Left ventricle myocardium inferior (tissue), 1 donor: ENCODE measurements at regions not wholly inside any gene's neighbourhood (a gene's known extent, or its start where the extent isn't known, plus 50 kb on each side); places are given as distances from the start of the nearest gene placed in this dataset.
"Not testable (repeated sequence)": the region's sequence is repeated elsewhere in the genome, so short reads cannot be mapped to it uniquely, and the experiment has no call there.

Source experiments
- DNase-seq: peaks from one replicate; pipeline ENCODE4 v3.0.0-alpha.2; 2020
- H3K27ac ChIP-seq: fragments of 200-600 bp; replicated peaks from 2 replicates; pipeline ENCODE4 v1.8.0; 2021
- H3K27me3 ChIP-seq: fragments of 200-600 bp; 2 replicates; pipeline ENCODE4 v1.8.0; 2021; ENCODE audit warnings: low read depth
- H3K36me3 ChIP-seq: fragments of 200-600 bp; 2 replicates; pipeline ENCODE4 v1.8.0; 2021
- H3K4me1 ChIP-seq: fragments of 200-600 bp; 2 replicates; pipeline ENCODE4 v1.8.0; 2021
- H3K4me3 ChIP-seq: fragments of 200-600 bp; 2 replicates; pipeline ENCODE4 v1.8.0; 2021; ENCODE audit warnings: mild to moderate bottlenecking, moderate library complexity
- H3K9me3 ChIP-seq: fragments of 200-600 bp; replicated peaks from 2 replicates; pipeline ENCODE4 v1.8.0; 2021
- CTCF ChIP-seq: fragments of 200-600 bp; IDR thresholded peaks from 2 replicates; pipeline ENCODE4 v1.8.0; 2021; ENCODE audit warnings: antibody characterized with exemption, mild to moderate bottlenecking, borderline replicate concordance
- intact Hi-C: fragments of 100-400 bp; cut with micrococcal nuclease; formaldehyde crosslinking; loops from one replicate; pipeline ENCODE4 v1.11.0; 2022
- donor health status: DM: no; HTN: yes; CAD: no; lungs with severe emphysema.

- H3K4me3 ChIP-seq: no peak overlapping the region
- H3K27ac ChIP-seq: no peak overlapping the region
- TF ChIP-seq CTCF: no peak
- no peaks in the 10 kb centered on the region for H3K9me3 ChIP-seq
- H3K36me3 ChIP-seq: no peaks in the 10 kb centered on the region
- intact Hi-C loops: no loop called here
- DNase-seq: no peak
- H3K4me1 ChIP-seq: no peaks in the 10 kb centered on the region
- no peaks in the 10 kb centered on the region for H3K27me3 ChIP-seq
Measured at GRCh38 chr3:146701246-146701645, 96.1 kb upstream of the PLSCR5 start.

- H3K4me1 ChIP-seq, DNase-seq, H3K27me3 ChIP-seq, H3K27ac ChIP-seq, H3K9me3 ChIP-seq, H3K36me3 ChIP-seq, H3K4me3 ChIP-seq, intact Hi-C loops: not testable (repeated sequence)
Measured at GRCh38 chr3:146700025-146700424, 94.9 kb upstream of the PLSCR5 start.

GRCh38 chr3:146692254-146692653 is 87.1 kb upstream of the PLSCR5 start:
- TF ChIP-seq CTCF: no peak

GRCh38 chr3:146685050-146685814 is 80.1 kb upstream of the PLSCR5 start:
- H3K27me3 ChIP-seq: no peaks in the 10 kb centered on the region
- intact Hi-C loops: no loop called here
- DNase-seq: no peak

More at GRCh38 chr3:146692254-146692653, 87.1 kb upstream of the PLSCR5 start:
- Histone ChIP-seq H3K27ac (no peak overlapping the region), H3K4me1 (no peaks in the 10 kb centered on the region), H3K27me3 (no peaks in the 10 kb centered on the region), H3K36me3 (no peaks in the 10 kb centered on the region), H3K9me3 (peaks cover 34% of the 10 kb centered on the region), H3K4me3 (no peak overlapping the region)
- DNase-seq: no peak
- intact Hi-C loops: no loop called here

GRCh38 chr3:146682171-146682570 is 77.0 kb upstream of the PLSCR5 start:
- Histone ChIP-seq H3K36me3 (no peaks in the 10 kb centered on the region), H3K27me3 (no peaks in the 10 kb centered on the region), H3K4me1 (peaks cover 12% of the 10 kb centered on the region), H3K4me3 (no peak overlapping the region), H3K27ac (no peak overlapping the region), H3K9me3 (no peaks in the 10 kb centered on the region)
- TF ChIP-seq CTCF: no peak
- no peak for DNase-seq
- intact Hi-C loops: no loop called here

More at GRCh38 chr3:146685050-146685814, 80.1 kb upstream of the PLSCR5 start:
- Histone ChIP-seq H3K4me3 (no peak overlapping the region), H3K9me3 (peaks cover 10% of the 10 kb centered on the region), H3K4me1 (peaks cover 12% of the 10 kb centered on the region), H3K36me3 (no peaks in the 10 kb centered on the region), H3K27ac (no peak overlapping the region)
- no peak for TF ChIP-seq CTCF

- intact Hi-C loops: no loop called here
- no peak for TF ChIP-seq CTCF
- H3K4me1 ChIP-seq: peaks cover 12% of the 10 kb centered on the region
Measured at GRCh38 chr3:146680617-146681016, 75.5 kb upstream of the PLSCR5 start.

More at GRCh38 chr3:146680617-146681016, 75.5 kb upstream of the PLSCR5 start:
- no peaks in the 10 kb centered on the region for H3K9me3 ChIP-seq
- H3K36me3 ChIP-seq: no peaks in the 10 kb centered on the region
- no peaks in the 10 kb centered on the region for H3K27me3 ChIP-seq
- no peak for DNase-seq
- H3K4me3 ChIP-seq: no peak overlapping the region
- no peak overlapping the region for H3K27ac ChIP-seq
